AML-193 (cell line): ENCODE measurements at regions not wholly inside any gene's neighbourhood (a gene's known extent, or its start where the extent isn't known, plus 50 kb on each side); places are given as distances from the start of the nearest gene placed in this dataset.
"Not testable (repeated sequence)": the region's sequence is repeated elsewhere in the genome, so short reads cannot be mapped to it uniquely, and the experiment has no call there.

Experiments used
- DNase-seq, 2 experiments: peaks; one replicate each; lab custom pipeline; 2025; lab: John Stamatoyannopoulos, UW

- DNase-seq = no peak
These were observed 135.3 kb downstream of the NUDT12 start for GRCh38 chr5:103427326-103427725.

GRCh38 chr5:103425686-103426454 lies 136.7 kb downstream of the NUDT12 start:
- DNase-seq = no peak

GRCh38 chr5:103424453-103425205 lies 138.0 kb downstream of the NUDT12 start:
- no peak for DNase-seq

- no peak for DNase-seq
These were observed 138.6 kb downstream of the NUDT12 start for GRCh38 chr5:103424026-103424425.

GRCh38 chr5:103422756-103423155 lies 139.8 kb downstream of the NUDT12 start:
- no peak for DNase-seq

GRCh38 chr5:103414604-103415003 lies 148.0 kb downstream of the NUDT12 start:
- DNase-seq = no peak

- no peak for DNase-seq
These were observed 150.9 kb downstream of the NUDT12 start for GRCh38 chr5:103411711-103412110.

GRCh38 chr5:103410172-103410571 lies 151.6 kb downstream of the MACIR start:
- no peak for DNase-seq

- no peak for DNase-seq
These were observed 150.6 kb downstream of the MACIR start for GRCh38 chr5:103409013-103409670.

GRCh38 chr5:103408408-103408807 lies 149.8 kb downstream of the MACIR start:
- DNase-seq = no peak

- DNase-seq = no peak
These were observed 148.8 kb downstream of the MACIR start for GRCh38 chr5:103407402-103407801.

GRCh38 chr5:103404483-103404882 lies 145.9 kb downstream of the MACIR start:
- DNase-seq = no peak

- DNase-seq = no peak
These were observed 144.3 kb downstream of the MACIR start for GRCh38 chr5:103402851-103403250.

GRCh38 chr5:103397739-103398581 lies 139.4 kb downstream of the MACIR start:
- DNase-seq = no peak

GRCh38 chr5:103394676-103395075 lies 136.1 kb downstream of the MACIR start:
- DNase-seq = peak in 1 of 2 experiments; percentile 8

GRCh38 chr5:103393101-103393754 lies 134.7 kb downstream of the MACIR start:
- DNase-seq = peak; percentile 69 to 73

- no peak for DNase-seq
These were observed 133.1 kb downstream of the MACIR start for GRCh38 chr5:103391659-103392058.

- DNase-seq = no peak
These were observed 131.3 kb downstream of the MACIR start for GRCh38 chr5:103389846-103390245.

GRCh38 chr5:103389357-103389756 lies 130.8 kb downstream of the MACIR start:
- DNase-seq = no peak

- DNase-seq = no peak
These were observed 127.2 kb downstream of the MACIR start for GRCh38 chr5:103385722-103386121.

GRCh38 chr5:103377638-103378037 lies 119.1 kb downstream of the MACIR start:
- DNase-seq = not testable (repeated sequence)
